Large intestine (tissue), 3 donors: ENCODE measurements at regions not wholly inside any gene's neighbourhood (a gene's known extent, or its start where the extent isn't known, plus 50 kb on each side); places are given as distances from the start of the nearest gene placed in this dataset.

ENCODE experiments used
- DNase-seq, 2 donors: peaks; one replicate each; pipeline versions ENCODE4 v3.0.0 to v3.0.0-alpha.2; 2013
- H3K27ac ChIP-seq: one replicate; pipeline ENCODE4 v1.5.1; 2013; ENCODE audit warnings: low read length
- H3K27me3 ChIP-seq: 2 replicates; pipeline ENCODE4 v1.6.1; 2013; ENCODE audit warnings: low read length; ENCODE audit not compliant: control insufficient read depth, insufficient read depth
- H3K36me3 ChIP-seq: 2 replicates; pipeline ENCODE4 v1.6.1; 2013; ENCODE audit warnings: low read length; ENCODE audit not compliant: control insufficient read depth, insufficient read depth
- H3K4me1 ChIP-seq: one replicate; pipeline ENCODE4 v1.6.1; 2013; ENCODE audit warnings: low read length; ENCODE audit not compliant: control insufficient read depth, insufficient read depth
- H3K4me3 ChIP-seq: one replicate; pipeline ENCODE4 v1.5.1; 2013; ENCODE audit warnings: low read length
- H3K9me3 ChIP-seq: one replicate; pipeline ENCODE4 v1.6.1; 2013; ENCODE audit warnings: mild to moderate bottlenecking, low read depth, low read length, moderate library complexity; ENCODE audit not compliant: control insufficient read depth
- WGBS: methylation state at CpG from one replicate; pipeline ENCODE4 v1.1.5; 2013; ENCODE audit warnings: low lambda C conversion rate; ENCODE audit not compliant: insufficient coverage; 5-methylcytosine and 5-hydroxymethylcytosine counted together

- H3K9me3 ChIP-seq, result no peaks in the 10 kb centered on the region
Measured at GRCh38 chr12:87155621-87156020, 873.6 kb downstream of the C12orf50 start.

GRCh38 chr12:87152841-87153528, 876.2 kb downstream of the C12orf50 start:
- no CpG with 5 or more reads among the region's 1 CpG for WGBS
- H3K9me3 ChIP-seq, result no peaks in the 10 kb centered on the region
- H3K4me3 ChIP-seq, result no peak overlapping the region
- DNase-seq, result no peak
- H3K36me3 ChIP-seq, result no peaks in the 10 kb centered on the region
- no peak overlapping the region for H3K27ac ChIP-seq
- H3K4me1 ChIP-seq, result no peaks in the 10 kb centered on the region
- H3K27me3 ChIP-seq, result no peaks in the 10 kb centered on the region

More at GRCh38 chr12:87155621-87156020, 873.6 kb downstream of the C12orf50 start:
- H3K36me3 ChIP-seq, result no peaks in the 10 kb centered on the region
- no peak overlapping the region for H3K4me3 ChIP-seq
- DNase-seq, result no peak
- no peak overlapping the region for H3K27ac ChIP-seq
- H3K27me3 ChIP-seq, result no peaks in the 10 kb centered on the region
- WGBS, result 86% methylated on average over 1 of the region's 2 CpGs
- H3K4me1 ChIP-seq, result no peaks in the 10 kb centered on the region

GRCh38 chr12:87152075-87152474, 877.1 kb downstream of the C12orf50 start:
- Histone ChIP-seq H3K4me1 (no peaks in the 10 kb centered on the region), H3K36me3 (no peaks in the 10 kb centered on the region), H3K4me3 (no peak overlapping the region), H3K9me3 (no peaks in the 10 kb centered on the region), H3K27ac (no peak overlapping the region), H3K27me3 (no peaks in the 10 kb centered on the region)
- DNase-seq, result no peak
- WGBS, result 100% methylated on average over 1 of the region's 2 CpGs

GRCh38 chr12:87150969-87151662, 878.1 kb downstream of the C12orf50 start:
- Histone ChIP-seq H3K4me1 (no peaks in the 10 kb centered on the region), H3K27ac (no peak overlapping the region), H3K9me3 (no peaks in the 10 kb centered on the region), H3K36me3 (no peaks in the 10 kb centered on the region), H3K4me3 (no peak overlapping the region), H3K27me3 (no peaks in the 10 kb centered on the region)
- WGBS, result no CpG with 5 or more reads among the region's 2 CpGs
- no peak for DNase-seq

- no peaks in the 10 kb centered on the region for H3K4me1 ChIP-seq
- H3K27ac ChIP-seq, result no peak overlapping the region
- H3K36me3 ChIP-seq, result no peaks in the 10 kb centered on the region
- no peaks in the 10 kb centered on the region for H3K27me3 ChIP-seq
- no peaks in the 10 kb centered on the region for H3K9me3 ChIP-seq
- no peak overlapping the region for H3K4me3 ChIP-seq
- no peak for DNase-seq
Measured at GRCh38 chr12:87142342-87142741, 886.2 kb upstream of the MGAT4C start.

- H3K4me3 ChIP-seq, result no peak overlapping the region
- H3K9me3 ChIP-seq, result no peaks in the 10 kb centered on the region
- no peaks in the 10 kb centered on the region for H3K27me3 ChIP-seq
- H3K27ac ChIP-seq, result no peak overlapping the region
- no peak for DNase-seq
- no peaks in the 10 kb centered on the region for H3K36me3 ChIP-seq
- no peaks in the 10 kb centered on the region for H3K4me1 ChIP-seq
Measured at GRCh38 chr12:87141091-87141490, 884.9 kb upstream of the MGAT4C start.

- DNase-seq, result no peak
- Histone ChIP-seq H3K4me1 (no peaks in the 10 kb centered on the region), H3K27me3 (no peaks in the 10 kb centered on the region), H3K9me3 (no peaks in the 10 kb centered on the region), H3K36me3 (no peaks in the 10 kb centered on the region), H3K4me3 (no peak overlapping the region), H3K27ac (no peak overlapping the region)
- WGBS, result no CpG with 5 or more reads among the region's 1 CpG
Measured at GRCh38 chr12:87140262-87140661, 884.1 kb upstream of the MGAT4C start.

- no peak overlapping the region for H3K4me3 ChIP-seq
- DNase-seq, result no peak
- H3K4me1 ChIP-seq, result no peaks in the 10 kb centered on the region
- H3K9me3 ChIP-seq, result no peaks in the 10 kb centered on the region
- H3K27me3 ChIP-seq, result no peaks in the 10 kb centered on the region
- no peak overlapping the region for H3K27ac ChIP-seq
- H3K36me3 ChIP-seq, result no peaks in the 10 kb centered on the region
Measured at GRCh38 chr12:87137220-87137619, 881.0 kb upstream of the MGAT4C start.

- no peak overlapping the region for H3K27ac ChIP-seq
- no peak for DNase-seq
- H3K27me3 ChIP-seq, result no peaks in the 10 kb centered on the region
- no peaks in the 10 kb centered on the region for H3K36me3 ChIP-seq
- no peaks in the 10 kb centered on the region for H3K4me1 ChIP-seq
- H3K9me3 ChIP-seq, result no peaks in the 10 kb centered on the region
- no CpG with 5 or more reads among the region's 2 CpGs for WGBS
- no peak overlapping the region for H3K4me3 ChIP-seq
Measured at GRCh38 chr12:87136330-87136976, 880.3 kb upstream of the MGAT4C start.

- Histone ChIP-seq H3K36me3 (no peaks in the 10 kb centered on the region), H3K27ac (no peak overlapping the region), H3K4me1 (no peaks in the 10 kb centered on the region), H3K27me3 (no peaks in the 10 kb centered on the region), H3K4me3 (no peak overlapping the region), H3K9me3 (no peaks in the 10 kb centered on the region)
- no peak for DNase-seq
Measured at GRCh38 chr12:87127272-87127671, 871.1 kb upstream of the MGAT4C start.

GRCh38 chr12:87121896-87122295, 865.7 kb upstream of the MGAT4C start:
- no peaks in the 10 kb centered on the region for H3K4me1 ChIP-seq
- WGBS, result 70% methylated on average over 3 of the region's 3 CpGs
- no peaks in the 10 kb centered on the region for H3K9me3 ChIP-seq
- no peaks in the 10 kb centered on the region for H3K36me3 ChIP-seq
- DNase-seq, result no peak
- H3K4me3 ChIP-seq, result no peak overlapping the region
- H3K27ac ChIP-seq, result no peak overlapping the region
- no peaks in the 10 kb centered on the region for H3K27me3 ChIP-seq
